GM18873 (cell line): ENCODE measurements at regions not wholly inside any gene's neighbourhood (a gene's known extent, or its start where the extent isn't known, plus 50 kb on each side); places are given as distances from the start of the nearest gene placed in this dataset.

Experiments
- ATAC-seq: cut with Tn5 transposase; IDR thresholded peaks from one replicate; pipeline ENCODE4 v1.9.1; 2021; ENCODE audit warnings: mild to moderate bottlenecking, moderate library complexity, moderate number of reproducible peaks; ENCODE audit not compliant: unreplicated experiment, low FRiP score

GRCh38 chr1:222049176-222049575 lies 307.3 kb upstream of the DUSP10 start:
- no peak for ATAC-seq

- peak; percentile 55 for ATAC-seq
Observed at GRCh38 chr1:222048094-222048595, 306.3 kb upstream of the DUSP10 start.

GRCh38 chr1:222047366-222047765 lies 305.5 kb upstream of the DUSP10 start:
- no peak for ATAC-seq

GRCh38 chr1:222046684-222047263 lies 304.9 kb upstream of the DUSP10 start:
- ATAC-seq, result no peak

GRCh38 chr1:222045786-222046185 lies 303.9 kb upstream of the DUSP10 start:
- no peak for ATAC-seq

- no peak for ATAC-seq
Observed at GRCh38 chr1:222045236-222045635, 303.3 kb upstream of the DUSP10 start.

- no peak for ATAC-seq
Observed at GRCh38 chr1:222043444-222044292, 301.8 kb upstream of the DUSP10 start.

GRCh38 chr1:222042120-222042519 lies 300.2 kb upstream of the DUSP10 start:
- no peak for ATAC-seq

- no peak for ATAC-seq
Observed at GRCh38 chr1:222040955-222041354, 299.1 kb upstream of the DUSP10 start.

GRCh38 chr1:222040121-222040805 lies 298.4 kb upstream of the DUSP10 start:
- no peak for ATAC-seq

GRCh38 chr1:222038971-222039370 lies 297.1 kb upstream of the DUSP10 start:
- ATAC-seq, result no peak

GRCh38 chr1:222037720-222038119 lies 295.8 kb upstream of the DUSP10 start:
- no peak for ATAC-seq

GRCh38 chr1:222034790-222035189 lies 292.9 kb upstream of the DUSP10 start:
- no peak for ATAC-seq

GRCh38 chr1:222033450-222033849 lies 291.6 kb upstream of the DUSP10 start:
- no peak for ATAC-seq

- ATAC-seq, result no peak
Observed at GRCh38 chr1:222031318-222031717, 289.4 kb upstream of the DUSP10 start.

GRCh38 chr1:222028676-222029075 lies 286.8 kb upstream of the DUSP10 start:
- no peak for ATAC-seq

- no peak for ATAC-seq
Observed at GRCh38 chr1:222028116-222028515, 286.2 kb upstream of the DUSP10 start.

GRCh38 chr1:222026280-222026679 lies 284.4 kb upstream of the DUSP10 start:
- no peak for ATAC-seq

- ATAC-seq, result no peak
Observed at GRCh38 chr1:222023025-222023424, 281.1 kb upstream of the DUSP10 start.

- ATAC-seq, result no peak
Observed at GRCh38 chr1:222021129-222021528, 279.2 kb upstream of the DUSP10 start.

GRCh38 chr1:222020553-222020952 lies 278.7 kb upstream of the DUSP10 start:
- no peak for ATAC-seq
